ENCODE measurements at regions not wholly inside any gene's neighbourhood (a gene's known extent, or its start where the extent isn't known, plus 50 kb on each side); places are given as distances from the start of the nearest gene placed in this dataset.

DNA sequence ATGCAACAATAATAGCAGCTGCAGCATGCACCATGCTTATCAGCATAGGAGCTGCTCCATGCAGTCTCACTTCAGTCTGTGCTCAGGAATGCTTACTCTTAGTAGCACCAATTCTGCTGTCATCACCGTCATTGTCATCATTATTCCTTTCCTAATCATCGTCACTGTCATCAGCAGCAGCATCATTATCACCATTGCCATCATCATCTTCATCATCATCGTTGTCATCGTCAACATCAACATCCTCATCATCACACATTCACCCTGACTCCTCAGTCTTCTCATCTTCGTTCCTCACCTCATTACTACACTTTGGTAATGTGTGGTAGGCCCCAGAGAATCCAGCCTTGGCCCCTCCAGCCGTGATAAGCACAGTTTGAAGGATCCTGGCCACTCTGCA is 545.0 kb downstream of the TNS3 start:
- TF ChIP-seq, protein P1, sequence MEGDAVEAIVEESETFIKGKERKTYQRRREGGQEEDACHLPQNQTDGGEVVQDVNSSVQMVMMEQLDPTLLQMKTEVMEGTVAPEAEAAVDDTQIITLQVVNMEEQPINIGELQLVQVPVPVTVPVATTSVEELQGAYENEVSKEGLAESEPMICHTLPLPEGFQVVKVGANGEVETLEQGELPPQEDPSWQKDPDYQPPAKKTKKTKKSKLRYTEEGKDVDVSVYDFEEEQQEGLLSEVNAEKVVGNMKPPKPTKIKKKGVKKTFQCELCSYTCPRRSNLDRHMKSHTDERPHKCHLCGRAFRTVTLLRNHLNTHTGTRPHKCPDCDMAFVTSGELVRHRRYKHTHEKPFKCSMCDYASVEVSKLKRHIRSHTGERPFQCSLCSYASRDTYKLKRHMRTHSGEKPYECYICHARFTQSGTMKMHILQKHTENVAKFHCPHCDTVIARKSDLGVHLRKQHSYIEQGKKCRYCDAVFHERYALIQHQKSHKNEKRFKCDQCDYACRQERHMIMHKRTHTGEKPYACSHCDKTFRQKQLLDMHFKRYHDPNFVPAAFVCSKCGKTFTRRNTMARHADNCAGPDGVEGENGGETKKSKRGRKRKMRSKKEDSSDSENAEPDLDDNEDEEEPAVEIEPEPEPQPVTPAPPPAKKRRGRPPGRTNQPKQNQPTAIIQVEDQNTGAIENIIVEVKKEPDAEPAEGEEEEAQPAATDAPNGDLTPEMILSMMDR (IDR thresholded peaks at IDR 0.05), result no peak
- TF ChIP-seq POLR2A (IDR thresholded peaks at IDR 0.05), result no peak
- no peak overlapping the region for H3K27ac ChIP-seq
- no peak for ATAC-seq
- H3K4me1 ChIP-seq, result peaks cover 10% of the 10 kb centered on the region
- intact Hi-C loops (cut with DNase I), result no loop called here
- WGBS, 2 donors, result 65 to 72% methylated on average over 6 of the region's 6 CpGs
- DNase-seq, result no peak
- no peaks in the 10 kb centered on the region for H3K9me3 ChIP-seq
- H3K4me3 ChIP-seq, result no peak overlapping the region
- H3K36me3 ChIP-seq (replicated peaks in 1 of 2; ENCODE audit: insufficient read depth in 1 of 2, low read depth in 2 of 2), result no peaks in the 10 kb centered on the region
- H3K27me3 ChIP-seq, result no peaks in the 10 kb centered on the region

DNA sequence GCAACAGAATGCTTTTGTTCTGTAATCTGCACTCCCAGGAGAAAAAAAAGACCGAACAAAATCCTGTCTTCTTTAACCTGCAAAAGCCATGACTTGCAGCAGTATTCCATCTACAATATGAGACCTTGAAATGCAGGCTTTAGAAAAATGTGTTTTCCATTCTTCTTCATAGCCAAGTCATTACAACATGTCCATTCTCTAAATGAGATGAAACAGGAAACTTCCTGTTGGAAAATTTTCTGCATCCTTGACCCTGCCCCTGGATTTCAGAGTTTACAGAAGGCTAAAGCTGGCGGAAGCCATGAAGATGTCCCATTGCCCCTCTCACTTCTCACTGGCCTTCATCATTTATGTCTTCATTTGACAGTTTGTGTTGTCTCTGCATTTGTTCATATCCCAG is 546.4 kb downstream of the TNS3 start:
- WGBS, 2 donors, result 60 to 72% methylated on average over 2 of the region's 2 CpGs
- no peak for TF ChIP-seq POLR2A (IDR thresholded peaks at IDR 0.05)
- TF ChIP-seq, protein P1 (IDR thresholded peaks at IDR 0.05), result no peak
- DNase-seq (no peak), ATAC-seq (no peak)
- Histone ChIP-seq H3K27me3 (no peaks in the 10 kb centered on the region), H3K4me1 (peaks cover 10% of the 10 kb centered on the region), H3K36me3 (replicated peaks in 1 of 2; ENCODE audit: insufficient read depth in 1 of 2, low read depth in 2 of 2) (no peaks in the 10 kb centered on the region), H3K9me3 (no peaks in the 10 kb centered on the region), H3K27ac (no peak overlapping the region), H3K4me3 (no peak overlapping the region)
- intact Hi-C loops (cut with DNase I), result no loop called here

DNA sequence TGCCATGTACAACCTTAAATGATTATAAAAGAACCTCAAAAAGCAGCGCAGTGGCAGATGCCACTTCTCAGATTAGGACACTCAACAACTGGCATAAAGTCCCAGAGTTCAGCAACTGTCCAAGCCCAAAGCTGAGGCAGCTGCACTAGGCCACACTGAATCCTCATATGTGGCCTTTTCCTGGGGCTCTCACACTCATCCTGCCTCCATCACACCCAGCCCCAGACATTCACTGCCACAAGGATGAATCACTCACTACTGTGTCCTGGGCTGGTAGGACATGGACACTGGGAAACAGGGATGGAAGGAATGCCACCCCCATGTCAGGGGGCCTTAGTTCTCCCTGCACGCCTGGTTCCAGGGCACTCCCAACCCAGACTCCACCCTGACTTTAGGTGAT is 547.7 kb downstream of the TNS3 start:
- Histone ChIP-seq H3K4me1 (peaks cover 3% of the 10 kb centered on the region), H3K36me3 (replicated peaks in 1 of 2; ENCODE audit: insufficient read depth in 1 of 2, low read depth in 2 of 2) (no peaks in the 10 kb centered on the region), H3K4me3 (no peak overlapping the region), H3K9me3 (no peaks in the 10 kb centered on the region), H3K27me3 (no peaks in the 10 kb centered on the region), H3K27ac (no peak overlapping the region)
- intact Hi-C loops (cut with DNase I), result no loop called here
- ATAC-seq (no peak), DNase-seq (no peak)
- no peak for TF ChIP-seq POLR2A (IDR thresholded peaks at IDR 0.05)
- TF ChIP-seq, protein P1 (IDR thresholded peaks at IDR 0.05), result no peak
- WGBS, 2 donors, result 91 to 98% methylated on average over 2 of the region's 2 CpGs

DNA sequence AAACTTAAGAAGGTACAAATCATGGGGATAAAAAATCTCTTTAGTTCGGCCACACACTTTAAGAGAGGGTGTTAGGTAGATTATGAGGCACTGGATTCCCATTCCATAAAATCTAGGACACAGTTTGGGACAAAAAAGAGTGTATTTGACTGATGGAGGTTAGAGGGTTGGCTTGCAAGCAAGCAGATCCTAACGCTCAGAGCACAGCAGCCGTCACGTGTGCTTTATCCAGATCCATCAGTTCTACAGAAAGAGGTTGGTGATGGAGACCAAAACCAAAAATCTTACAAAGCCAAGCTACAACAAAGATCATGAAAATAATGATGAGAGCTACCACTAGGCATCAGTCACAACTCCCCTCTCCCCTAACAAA is 549.4 kb downstream of the TNS3 start:
- Histone ChIP-seq H3K27ac (no peak overlapping the region), H3K4me1 (no peaks in the 10 kb centered on the region), H3K27me3 (no peaks in the 10 kb centered on the region), H3K4me3 (no peak overlapping the region), H3K9me3 (no peaks in the 10 kb centered on the region), H3K36me3 (replicated peaks in 1 of 2; ENCODE audit: insufficient read depth in 1 of 2, low read depth in 2 of 2) (no peaks in the 10 kb centered on the region)
- TF ChIP-seq, protein P1 (IDR thresholded peaks at IDR 0.05), result no peak
- no peak for TF ChIP-seq POLR2A (IDR thresholded peaks at IDR 0.05)
- ATAC-seq (no peak), DNase-seq (no peak)
- intact Hi-C loops (cut with DNase I), result no loop called here
- 80 to 89% methylated on average over 4 of the region's 4 CpGs for WGBS, 2 donors

DNA sequence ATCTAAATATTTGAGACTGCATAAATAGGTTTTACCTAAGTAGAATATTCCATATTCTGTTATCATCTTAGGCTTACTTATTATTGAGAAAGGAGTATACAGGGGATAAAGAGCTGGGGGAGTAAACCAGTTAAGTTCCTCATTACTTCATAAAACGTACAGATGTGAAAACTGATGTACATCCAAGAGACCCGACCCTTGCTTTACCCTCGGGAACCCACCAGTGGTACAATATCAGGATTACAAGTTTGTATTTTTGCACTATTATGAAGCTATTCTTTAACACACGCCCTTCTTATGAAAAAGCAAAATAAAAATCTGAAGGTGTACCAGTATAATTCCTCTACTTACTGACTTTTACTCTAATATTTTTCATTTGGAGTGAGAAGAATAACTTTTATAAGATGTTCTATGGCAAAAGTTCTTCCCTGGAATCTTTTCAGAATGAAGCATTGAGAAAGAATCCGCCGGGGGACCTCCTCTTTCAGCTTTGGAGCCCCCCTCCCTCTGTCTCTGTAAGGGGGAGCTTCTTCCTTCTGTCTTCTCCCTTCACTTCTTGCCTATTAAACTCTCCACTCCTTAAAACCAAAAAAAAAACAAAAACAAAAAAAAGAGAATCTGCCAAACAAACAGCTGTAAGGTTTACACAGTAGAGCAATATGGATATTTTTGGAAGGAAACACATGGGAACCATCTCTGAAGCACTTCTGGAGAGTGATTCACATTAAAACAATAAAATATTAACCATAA is 550.0 kb downstream of the TNS3 start:
- 61 to 75% methylated on average over 6 of the region's 6 CpGs for WGBS, 2 donors
- H3K27ac ChIP-seq, result no peak overlapping the region
- H3K4me3 ChIP-seq, result no peak overlapping the region
- no peaks in the 10 kb centered on the region for H3K27me3 ChIP-seq
- ATAC-seq (no peak), DNase-seq (no peak)
- intact Hi-C loops (cut with DNase I), result no loop called here
- TF ChIP-seq POLR2A (IDR thresholded peaks at IDR 0.05), result no peak
- TF ChIP-seq, protein P1 (IDR thresholded peaks at IDR 0.05), result no peak
- H3K36me3 ChIP-seq (replicated peaks in 1 of 2; ENCODE audit: insufficient read depth in 1 of 2, low read depth in 2 of 2), result no peaks in the 10 kb centered on the region
- no peaks in the 10 kb centered on the region for H3K4me1 ChIP-seq
- no peaks in the 10 kb centered on the region for H3K9me3 ChIP-seq
